ENCODE measurements at regions not wholly inside any gene's neighbourhood (a gene's known extent, or its start where the extent isn't known, plus 50 kb on each side); places are given as distances from the start of the nearest gene placed in this dataset. TPM values are rescaled to one million over a fixed set of nuclear protein-coding genes. Genes with fewer than 3 reads are reported as not detected.

DNA sequence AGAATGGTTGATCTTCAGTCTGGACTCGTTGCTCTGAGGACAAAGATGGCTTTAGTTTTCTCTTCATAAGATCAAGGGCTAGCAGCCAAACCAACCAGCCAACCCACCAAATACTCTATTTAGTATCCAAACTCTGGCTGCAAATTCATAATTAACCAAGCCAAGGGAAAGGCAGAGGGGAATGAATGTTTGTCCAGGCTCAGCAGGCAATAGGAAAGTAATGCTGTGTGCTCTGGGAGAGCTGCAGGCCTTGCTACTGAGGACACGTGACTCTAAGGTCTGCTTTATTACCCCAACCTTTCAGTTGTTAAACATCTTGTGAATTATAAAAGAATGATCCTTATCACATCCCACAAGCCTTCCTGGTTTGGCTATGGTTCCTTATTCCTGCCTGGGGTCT, 52.3 kb upstream of the GALNT15 start:
- H3K27me3 Mint-ChIP-seq, result no peaks in the 10 kb centered on the region
- DNase-seq (ENCODE audit: extremely low spot score, unreplicated experiment), result no peak
- H3K36me3 Mint-ChIP-seq, result no peaks in the 10 kb centered on the region
- H3K4me3 Mint-ChIP-seq, result no peak overlapping the region
- H3K4me1 Mint-ChIP-seq (ENCODE audit: unreplicated experiment), result peaks cover 5% of the 10 kb centered on the region
- H3K27ac Mint-ChIP-seq, result no peak overlapping the region
- peaks cover 6% of the 10 kb centered on the region for H3K9me3 Mint-ChIP-seq
- TF ChIP-seq, protein P1, sequence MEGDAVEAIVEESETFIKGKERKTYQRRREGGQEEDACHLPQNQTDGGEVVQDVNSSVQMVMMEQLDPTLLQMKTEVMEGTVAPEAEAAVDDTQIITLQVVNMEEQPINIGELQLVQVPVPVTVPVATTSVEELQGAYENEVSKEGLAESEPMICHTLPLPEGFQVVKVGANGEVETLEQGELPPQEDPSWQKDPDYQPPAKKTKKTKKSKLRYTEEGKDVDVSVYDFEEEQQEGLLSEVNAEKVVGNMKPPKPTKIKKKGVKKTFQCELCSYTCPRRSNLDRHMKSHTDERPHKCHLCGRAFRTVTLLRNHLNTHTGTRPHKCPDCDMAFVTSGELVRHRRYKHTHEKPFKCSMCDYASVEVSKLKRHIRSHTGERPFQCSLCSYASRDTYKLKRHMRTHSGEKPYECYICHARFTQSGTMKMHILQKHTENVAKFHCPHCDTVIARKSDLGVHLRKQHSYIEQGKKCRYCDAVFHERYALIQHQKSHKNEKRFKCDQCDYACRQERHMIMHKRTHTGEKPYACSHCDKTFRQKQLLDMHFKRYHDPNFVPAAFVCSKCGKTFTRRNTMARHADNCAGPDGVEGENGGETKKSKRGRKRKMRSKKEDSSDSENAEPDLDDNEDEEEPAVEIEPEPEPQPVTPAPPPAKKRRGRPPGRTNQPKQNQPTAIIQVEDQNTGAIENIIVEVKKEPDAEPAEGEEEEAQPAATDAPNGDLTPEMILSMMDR (conservative IDR thresholded peaks at IDR 0.05), result no peak

DNA sequence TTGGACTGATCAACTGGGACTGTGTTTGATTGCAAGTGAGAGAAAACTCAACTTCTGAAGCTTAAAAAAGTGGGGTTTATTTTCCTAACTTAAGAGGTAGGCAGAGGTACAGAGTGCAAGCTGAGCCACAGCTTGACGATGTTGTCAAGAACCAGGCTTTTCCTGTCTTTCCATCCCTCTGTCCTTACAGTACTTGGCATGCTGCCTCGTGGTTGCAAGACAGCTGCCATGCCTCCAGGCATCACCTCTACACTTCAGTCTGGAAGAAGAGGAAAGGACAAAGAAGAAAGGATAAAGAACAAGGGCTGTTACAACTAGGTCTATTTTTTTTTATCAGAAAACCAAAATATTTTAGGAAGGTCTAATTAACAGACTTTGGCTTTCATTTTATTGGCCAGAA, 51.8 kb upstream of the GALNT15 start:
- H3K9me3 Mint-ChIP-seq, result peaks cover 6% of the 10 kb centered on the region
- TF ChIP-seq, protein P1 (conservative IDR thresholded peaks at IDR 0.05), result no peak
- peaks cover 5% of the 10 kb centered on the region for H3K4me1 Mint-ChIP-seq (ENCODE audit: unreplicated experiment)
- H3K36me3 Mint-ChIP-seq, result no peaks in the 10 kb centered on the region
- H3K4me3 Mint-ChIP-seq, result no peak overlapping the region
- no peak for DNase-seq (ENCODE audit: extremely low spot score, unreplicated experiment)
- no peak overlapping the region for H3K27ac Mint-ChIP-seq
- no peaks in the 10 kb centered on the region for H3K27me3 Mint-ChIP-seq

DNA sequence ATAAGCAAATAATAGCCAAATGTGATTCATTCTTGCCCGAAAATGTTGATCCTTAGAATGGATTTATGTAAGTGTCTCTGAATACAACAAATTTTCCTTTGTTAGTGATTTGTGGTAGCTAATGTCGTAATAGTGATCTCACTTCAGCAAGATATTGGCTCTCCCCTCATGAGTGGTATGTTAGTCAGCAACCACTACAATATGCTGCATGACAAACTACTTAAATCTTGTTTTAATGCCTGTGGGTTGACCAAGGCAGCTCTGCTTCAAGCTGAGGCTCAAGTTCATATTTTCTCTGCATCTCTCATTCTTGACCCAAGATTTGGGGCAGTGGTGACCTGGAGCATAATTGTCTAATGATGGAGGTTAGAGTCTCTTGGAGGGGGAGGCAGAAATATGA, 49.8 kb upstream of the GALNT15 start:
- Mint-ChIP-seq H3K27ac (no peak overlapping the region), H3K9me3 (peaks cover 6% of the 10 kb centered on the region), H3K36me3 (no peaks in the 10 kb centered on the region), H3K27me3 (no peaks in the 10 kb centered on the region), H3K4me1 (ENCODE audit: unreplicated experiment) (peaks cover 5% of the 10 kb centered on the region), H3K4me3 (no peak overlapping the region)
- TF ChIP-seq, protein P1 (conservative IDR thresholded peaks at IDR 0.05), result no peak
- no peak for DNase-seq (ENCODE audit: extremely low spot score, unreplicated experiment)

Small RNA genes in the stretch of these regions (microRNA-seq; reads per million reads assigned to microRNA genes)
- gene MIR563, result not detected
